ENCODE measurements at regions not wholly inside any gene's neighbourhood (a gene's known extent, or its start where the extent isn't known, plus 50 kb on each side); places are given as distances from the start of the nearest gene placed in this dataset.

DNA sequence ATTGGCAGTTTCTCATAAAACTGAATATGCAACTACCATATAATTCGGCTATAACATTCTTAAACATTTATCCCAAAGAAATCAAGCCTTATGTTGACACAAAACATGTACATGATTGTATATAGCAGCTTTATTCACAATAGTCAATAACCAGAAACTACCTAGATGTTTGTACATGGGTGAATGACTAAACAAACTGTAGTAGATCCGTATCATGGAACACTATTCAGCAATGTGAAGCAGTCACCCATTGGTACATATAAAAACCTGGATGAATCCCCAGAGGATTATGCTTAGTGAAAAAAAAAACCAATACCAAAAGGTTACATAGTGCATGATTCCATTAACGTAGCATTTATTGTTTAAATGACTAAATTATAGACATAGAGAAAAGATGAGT lies 471.7 kb upstream of the KLHL1 start:
- TF ChIP-seq, protein P1, sequence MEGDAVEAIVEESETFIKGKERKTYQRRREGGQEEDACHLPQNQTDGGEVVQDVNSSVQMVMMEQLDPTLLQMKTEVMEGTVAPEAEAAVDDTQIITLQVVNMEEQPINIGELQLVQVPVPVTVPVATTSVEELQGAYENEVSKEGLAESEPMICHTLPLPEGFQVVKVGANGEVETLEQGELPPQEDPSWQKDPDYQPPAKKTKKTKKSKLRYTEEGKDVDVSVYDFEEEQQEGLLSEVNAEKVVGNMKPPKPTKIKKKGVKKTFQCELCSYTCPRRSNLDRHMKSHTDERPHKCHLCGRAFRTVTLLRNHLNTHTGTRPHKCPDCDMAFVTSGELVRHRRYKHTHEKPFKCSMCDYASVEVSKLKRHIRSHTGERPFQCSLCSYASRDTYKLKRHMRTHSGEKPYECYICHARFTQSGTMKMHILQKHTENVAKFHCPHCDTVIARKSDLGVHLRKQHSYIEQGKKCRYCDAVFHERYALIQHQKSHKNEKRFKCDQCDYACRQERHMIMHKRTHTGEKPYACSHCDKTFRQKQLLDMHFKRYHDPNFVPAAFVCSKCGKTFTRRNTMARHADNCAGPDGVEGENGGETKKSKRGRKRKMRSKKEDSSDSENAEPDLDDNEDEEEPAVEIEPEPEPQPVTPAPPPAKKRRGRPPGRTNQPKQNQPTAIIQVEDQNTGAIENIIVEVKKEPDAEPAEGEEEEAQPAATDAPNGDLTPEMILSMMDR (IDR thresholded peaks at IDR 0.05): no peak
- TF ChIP-seq POLR2A (IDR thresholded peaks at IDR 0.05) (no peak), EP300 (IDR thresholded peaks at IDR 0.05) (no peak)

All from tibial nerve (tissue), 4 donors.